Endothelial cell of hepatic sinusoid (primary cell): ENCODE measurements at regions not wholly inside any gene's neighbourhood (a gene's known extent, or its start where the extent isn't known, plus 50 kb on each side); places are given as distances from the start of the nearest gene placed in this dataset.

Experiments used
- in situ Hi-C: cut with HindIII; loops from 2 replicates; pipeline ENCODE4 v1.10.0; 2017; ENCODE audit warnings: low sequenced_read_pairs

GRCh38 chr2:59653164-59653563 is 900.3 kb downstream of the BCL11A start:
- in situ Hi-C loops: no loop called here

- in situ Hi-C loops: no loop called here
These were observed 922.7 kb downstream of the BCL11A start for GRCh38 chr2:59630789-59631188.

- in situ Hi-C loops: no loop called here
These were observed 925.9 kb downstream of the BCL11A start for GRCh38 chr2:59627599-59627998.

- in situ Hi-C loops: no loop called here
These were observed 930.7 kb downstream of the BCL11A start for GRCh38 chr2:59622599-59623308.

GRCh38 chr2:59604123-59604522 is 949.3 kb downstream of the BCL11A start:
- in situ Hi-C loops: no loop called here

GRCh38 chr2:59594671-59595222 is 958.7 kb downstream of the BCL11A start:
- in situ Hi-C loops: no loop called here

GRCh38 chr2:59590798-59591197 is 962.7 kb downstream of the BCL11A start:
- in situ Hi-C loops: no loop called here

GRCh38 chr2:59589881-59590280 is 963.6 kb downstream of the BCL11A start:
- in situ Hi-C loops: no loop called here

- in situ Hi-C loops: no loop called here
These were observed 965.2 kb downstream of the BCL11A start for GRCh38 chr2:59588286-59588685.

GRCh38 chr2:59586176-59586575 is 967.3 kb downstream of the BCL11A start:
- in situ Hi-C loops: no loop called here

- in situ Hi-C loops: no loop called here
These were observed 967.8 kb downstream of the BCL11A start for GRCh38 chr2:59585655-59586054.

- in situ Hi-C loops: no loop called here
These were observed 968.5 kb downstream of the BCL11A start for GRCh38 chr2:59584958-59585357.

GRCh38 chr2:59583173-59583765 is 970.2 kb downstream of the BCL11A start:
- in situ Hi-C loops: no loop called here

- in situ Hi-C loops: no loop called here
These were observed 975.1 kb downstream of the BCL11A start for GRCh38 chr2:59578349-59578748.

- in situ Hi-C loops: no loop called here
These were observed 978.3 kb downstream of the BCL11A start for GRCh38 chr2:59575191-59575590.

- in situ Hi-C loops: loop anchor here (5.0 kb wide), 1 partner anchor 85 kb away; no protein-coding TSS in a partner anchor
These were observed 981.2 kb downstream of the BCL11A start for GRCh38 chr2:59572227-59572626.

- in situ Hi-C loops: loop anchor here (5.0 kb wide), 1 partner anchor 84 kb away; no protein-coding TSS in a partner anchor
These were observed 982.6 kb downstream of the BCL11A start for GRCh38 chr2:59570818-59571217.

GRCh38 chr2:59569124-59569523 is 984.3 kb downstream of the BCL11A start:
- in situ Hi-C loops: no loop called here

GRCh38 chr2:59568461-59568860 is 985.0 kb downstream of the BCL11A start:
- in situ Hi-C loops: no loop called here

- in situ Hi-C loops: no loop called here
These were observed 986.3 kb downstream of the BCL11A start for GRCh38 chr2:59567151-59567550.

GRCh38 chr2:59566739-59567138 is 986.7 kb downstream of the BCL11A start:
- in situ Hi-C loops: no loop called here

- in situ Hi-C loops: no loop called here
These were observed 992.2 kb downstream of the BCL11A start for GRCh38 chr2:59561281-59561680.
